Heart left ventricle (tissue), 13 donors: ENCODE measurements at regions not wholly inside any gene's neighbourhood (a gene's known extent, or its start where the extent isn't known, plus 50 kb on each side); places are given as distances from the start of the nearest gene placed in this dataset.

Experiments
- CTCF ChIP-seq, 12 donors: fragments of 200-600 bp; sonication (generic) in 4 of 12; IDR thresholded peaks; one replicate each; pipeline versions ENCODE4 v1.5.0 to v1.8.0; 2018 to 2022; ENCODE audit warnings: antibody characterized with exemption in 12 of 12, mild to moderate bottlenecking in 5 of 12
- POLR2A ChIP-seq, 2 donors: fragments of 450-650 bp; IDR thresholded peaks; one replicate each; pipeline ENCODE4 v1.6.1; 2017; ENCODE audit warnings: antibody characterized with exemption in 2 of 2, mild to moderate bottlenecking in 2 of 2, moderate library complexity in 2 of 2
- donor health status: ischemic (EF 13 %, LVEDD 7.1; RV severe dilation, severe dysfunction).
- donor health status: DM: no; HTN: yes; CAD: no.
- donor health status: DM: no; HTN: no; CAD: no.
- donor health status: ischemic (EF 25% LVEDD 6.9; RV normal size, moderate dysfunction).
- donor health status: ischemic (EF 25% LVEDD 5.7; RV mildly dilated, moderate dysfunction).
- donor health status: ischemic (EF 35%, LVEDD 5.7; RV mildly dilated, moderate dysfunction).
- donor health status: nonischemic (EF 11% LVEDD 7.7; RV severe dilation, severe dysfunction).
- donor health status: DM: yes; HTN: yes; CAD: no.
- donor health status: PGD.
- donor health status: ischemic (EF 29% LVEDD 5.4; RV normal size, mild dysfunction).
- donor health status: nonischemic (EF 23%, LVEDD 6.1; RV moderate dilation, normal function).

- TF ChIP-seq CTCF (IDR thresholded peaks at IDR 0.05) (no peak), POLR2A (IDR thresholded peaks at IDR 0.05) (no peak)
Measured at GRCh38 chr9:32708480-32709150, 73.1 kb upstream of the TAF1L start.
